ENCODE measurements at regions not wholly inside any gene's neighbourhood (a gene's known extent, or its start where the extent isn't known, plus 50 kb on each side); places are given as distances from the start of the nearest gene placed in this dataset.
"Not testable (repeated sequence)": the region's sequence is repeated elsewhere in the genome, so short reads cannot be mapped to it uniquely, and the experiment has no call there.

DNA sequence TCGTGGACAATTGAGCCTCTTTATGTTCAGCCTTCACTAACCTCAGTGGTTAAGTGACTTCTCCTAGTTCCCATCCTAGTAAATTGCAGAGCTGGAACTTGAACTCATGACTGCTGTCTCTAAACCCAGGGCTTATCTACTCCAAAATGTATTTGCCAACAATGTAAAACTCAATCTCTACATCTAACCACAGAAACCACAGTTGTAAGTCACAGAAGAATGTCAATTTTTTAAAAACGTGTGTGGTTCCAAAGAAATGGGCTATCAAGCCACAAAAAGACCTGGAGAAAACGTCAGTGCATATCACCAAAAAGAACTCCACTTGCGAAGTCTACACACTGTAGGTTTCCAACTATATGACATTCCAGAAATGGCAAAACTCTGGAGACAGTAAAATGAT, 172.6 kb upstream of the HMCN1 start:
- no peak for DNase-seq
- intact Hi-C loops (cut with DNase I): no loop called here
- ATAC-seq (ENCODE audit: poor library complexity): no peak

DNA sequence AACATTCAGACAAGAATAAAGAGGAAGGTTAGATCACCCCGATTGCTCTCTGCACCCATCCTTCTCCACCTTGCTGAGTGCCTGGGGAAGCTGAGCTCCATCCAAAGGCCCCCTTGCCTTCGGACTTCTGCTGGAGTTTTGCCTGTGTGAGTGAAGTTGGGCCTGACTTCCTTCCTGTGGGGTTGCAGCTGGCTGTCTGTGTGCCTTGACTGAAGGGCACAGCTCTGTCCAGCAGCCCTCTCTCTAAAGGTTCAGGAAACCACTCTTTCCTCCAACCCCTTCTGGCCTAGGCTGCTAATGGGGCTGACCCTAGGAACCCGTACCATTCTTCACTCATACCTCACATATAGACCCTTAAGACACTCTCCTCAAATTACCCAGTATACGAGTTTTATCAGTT, 173.4 kb upstream of the HMCN1 start:
- ATAC-seq (ENCODE audit: poor library complexity) (peak; percentile 51), DNase-seq (peak; percentile 37)
- intact Hi-C loops (cut with DNase I): no loop called here

DNA sequence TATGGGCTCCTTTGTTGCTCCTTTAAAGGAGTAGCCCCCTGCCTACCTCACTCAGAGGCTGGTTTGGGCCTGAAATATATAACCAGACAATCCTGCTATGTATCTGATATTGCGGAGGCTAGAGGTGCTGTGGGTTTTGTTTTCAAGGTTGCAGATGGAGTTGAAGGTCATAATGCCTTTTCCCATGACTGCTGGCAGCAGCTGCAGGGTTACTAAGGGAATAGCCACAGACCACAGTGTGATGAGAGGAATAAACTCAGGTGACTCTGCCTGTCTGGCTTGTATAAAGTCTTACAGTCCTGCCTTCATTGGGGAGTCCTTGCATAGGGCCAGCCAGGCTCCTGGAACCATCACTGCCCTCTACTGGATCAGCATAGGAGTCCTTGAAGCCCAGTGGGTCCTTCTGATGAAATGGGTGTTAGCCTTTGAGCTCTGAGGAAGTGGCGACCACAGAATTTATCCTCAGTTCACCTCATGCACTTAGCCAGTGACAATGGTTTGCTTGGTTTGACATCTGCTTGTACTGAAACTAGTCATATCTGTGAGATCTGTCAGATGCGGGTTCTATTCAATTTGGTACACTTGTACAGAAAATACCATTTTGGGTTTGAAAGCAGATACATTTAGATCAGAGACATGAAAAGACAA, 174.4 kb upstream of the HMCN1 start:
- ATAC-seq (ENCODE audit: poor library complexity) (peak; percentile 88), DNase-seq (peak; percentile 42)
- intact Hi-C loops (cut with DNase I): no loop called here

DNA sequence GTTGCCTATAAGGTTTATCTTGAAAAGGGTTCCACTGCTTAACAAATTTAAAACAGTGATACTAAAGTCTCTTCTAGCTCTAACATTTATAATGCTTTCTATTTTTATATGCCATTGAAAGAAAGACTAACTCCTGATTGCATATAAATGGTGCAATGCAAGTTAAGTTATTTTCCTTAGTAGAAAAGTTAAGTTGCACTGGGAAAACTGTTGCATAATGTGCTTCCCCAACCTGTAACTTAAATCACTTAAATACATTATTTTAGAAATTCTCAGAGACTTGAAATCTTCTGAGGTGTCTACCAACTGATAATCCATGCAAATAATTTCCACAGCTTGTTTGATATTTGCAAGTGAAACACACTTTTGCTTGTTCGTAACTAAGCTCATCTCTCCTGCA, 175.0 kb upstream of the HMCN1 start:
- no peak for DNase-seq
- no peak for ATAC-seq (ENCODE audit: poor library complexity)
- intact Hi-C loops (cut with DNase I): no loop called here

DNA sequence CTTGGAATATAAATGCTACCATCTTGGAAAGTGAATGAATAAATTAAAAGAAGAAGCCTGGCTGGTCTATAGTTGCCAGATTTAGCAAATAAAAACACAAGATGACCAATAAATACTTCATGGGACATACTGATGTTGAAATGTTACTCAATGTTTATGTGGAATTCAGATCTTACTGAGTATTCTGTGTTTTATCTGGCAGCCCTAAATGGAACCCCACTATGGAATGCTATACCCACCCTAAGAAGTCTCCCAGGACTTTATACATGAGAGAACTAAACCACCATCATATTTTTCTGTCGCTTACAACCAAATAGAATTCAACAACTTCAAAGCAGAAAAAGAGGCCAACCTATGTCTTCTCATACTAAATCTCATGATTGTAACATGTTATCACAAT, 177.6 kb upstream of the HMCN1 start:
- DNase-seq (no peak), ATAC-seq (ENCODE audit: poor library complexity) (no peak)
- intact Hi-C loops (cut with DNase I): no loop called here

DNA sequence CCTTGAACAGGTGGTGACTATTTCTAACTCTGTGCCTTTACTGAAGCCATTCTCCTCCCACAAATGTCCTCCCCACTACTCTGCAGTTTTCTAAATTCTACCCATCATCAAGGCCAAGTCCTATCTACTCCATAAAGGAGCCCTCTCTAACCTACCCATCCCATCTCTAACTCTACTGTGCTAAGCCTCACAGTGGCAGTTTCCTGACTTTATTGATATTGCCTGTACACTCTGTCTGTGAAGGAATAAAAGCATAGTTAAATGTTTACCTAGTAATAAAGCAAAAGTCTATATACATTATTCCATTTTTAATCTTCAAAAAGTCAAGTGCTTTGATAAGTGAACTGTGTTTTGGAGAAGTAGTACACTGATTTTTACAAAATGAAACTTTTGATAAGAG, 178.4 kb upstream of the HMCN1 start:
- DNase-seq (no peak), ATAC-seq (ENCODE audit: poor library complexity) (no peak)
- intact Hi-C loops (cut with DNase I): no loop called here

DNA sequence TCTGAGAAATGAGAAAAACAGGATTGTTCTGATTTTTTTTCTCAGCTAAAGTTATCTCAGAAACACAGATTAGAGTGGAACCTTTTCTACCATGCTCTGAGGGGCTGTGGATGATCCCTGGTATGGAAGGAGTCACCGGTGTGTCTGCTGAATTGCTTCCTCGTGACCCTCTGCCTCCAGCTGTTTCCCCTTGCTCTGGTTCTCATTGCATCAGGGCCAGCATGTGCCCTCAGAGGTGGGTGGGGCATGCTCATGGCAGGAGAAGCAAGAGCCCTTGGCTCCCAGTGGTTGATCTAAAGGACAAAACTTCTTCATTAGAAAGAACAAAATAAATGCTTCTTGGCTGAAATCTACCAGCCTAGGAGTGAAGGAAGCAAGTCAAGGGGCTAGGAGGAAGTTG, 183.2 kb upstream of the HMCN1 start:
- intact Hi-C loops (cut with DNase I): no loop called here

DNA sequence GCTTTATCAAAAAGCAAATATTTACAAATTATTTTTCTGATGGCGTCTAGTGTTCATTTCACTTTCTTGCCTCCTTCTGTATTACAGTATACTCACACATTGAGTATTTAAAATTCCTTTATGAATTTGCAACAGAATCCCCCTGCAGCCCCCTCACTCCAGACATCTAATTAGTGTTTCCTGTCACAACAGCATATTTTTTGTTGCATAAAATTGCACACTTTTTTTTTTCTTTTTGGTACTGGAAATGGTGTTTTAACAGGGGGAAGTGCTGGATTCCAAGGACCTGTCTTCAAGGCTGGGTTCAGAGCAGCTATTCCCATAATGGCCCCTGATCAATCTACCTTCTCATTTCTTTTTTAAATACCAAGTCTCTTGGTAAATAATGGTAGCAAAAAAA, 184.3 kb upstream of the HMCN1 start:
- no peak for ATAC-seq (ENCODE audit: poor library complexity)
- no peak for DNase-seq
- intact Hi-C loops (cut with DNase I): no loop called here

More for the DNA sequence above, 183.2 kb upstream of the HMCN1 start:
- DNase-seq (peak; percentile 39), ATAC-seq (ENCODE audit: poor library complexity) (peak; percentile 39)

DNA sequence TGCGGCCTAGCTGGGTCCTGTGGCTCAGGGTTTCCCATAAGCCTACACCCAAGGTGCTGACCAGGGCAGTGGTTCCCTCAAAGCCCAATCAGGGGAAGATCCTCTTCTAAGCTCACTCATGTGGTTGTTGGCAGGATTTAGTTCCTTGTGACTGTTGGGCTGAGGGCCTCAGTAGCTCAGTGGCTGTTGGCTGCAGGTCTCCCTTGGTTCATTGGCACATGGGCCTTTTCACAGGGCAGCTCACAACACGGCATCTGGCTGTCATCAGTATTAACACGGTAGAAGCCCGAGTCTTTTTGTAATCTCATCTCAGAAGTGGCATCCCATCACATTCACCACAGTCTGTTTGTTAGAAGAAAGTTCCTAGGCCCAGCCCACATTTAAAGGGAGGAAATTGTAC, 188.2 kb upstream of the HMCN1 start:
- intact Hi-C loops (cut with DNase I): no loop called here
- ATAC-seq (ENCODE audit: poor library complexity): no peak
- DNase-seq: no peak

DNA sequence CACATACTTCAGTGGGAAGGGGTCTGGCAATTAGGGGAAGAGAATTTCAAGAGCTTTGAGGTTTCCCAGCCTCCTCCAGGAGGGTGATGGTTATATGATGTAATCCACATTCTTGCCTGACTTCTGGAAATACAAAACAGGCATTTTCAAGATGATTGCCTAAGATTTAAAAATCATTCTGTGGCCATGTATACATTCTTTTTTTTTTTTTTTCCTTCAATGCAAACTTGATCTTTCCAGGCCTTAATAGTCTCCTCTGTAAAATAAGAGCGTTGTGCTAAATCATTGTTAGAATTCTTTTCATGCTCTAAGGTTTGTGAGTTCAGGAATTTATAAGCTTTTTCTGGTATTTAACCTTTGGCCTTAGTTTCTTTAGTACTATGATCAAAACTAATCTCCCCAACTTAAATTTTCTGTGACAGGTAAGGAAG, 192.3 kb upstream of the HMCN1 start:
- DNase-seq (no peak), ATAC-seq (ENCODE audit: poor library complexity) (no peak)
- intact Hi-C loops (cut with DNase I): no loop called here

DNA sequence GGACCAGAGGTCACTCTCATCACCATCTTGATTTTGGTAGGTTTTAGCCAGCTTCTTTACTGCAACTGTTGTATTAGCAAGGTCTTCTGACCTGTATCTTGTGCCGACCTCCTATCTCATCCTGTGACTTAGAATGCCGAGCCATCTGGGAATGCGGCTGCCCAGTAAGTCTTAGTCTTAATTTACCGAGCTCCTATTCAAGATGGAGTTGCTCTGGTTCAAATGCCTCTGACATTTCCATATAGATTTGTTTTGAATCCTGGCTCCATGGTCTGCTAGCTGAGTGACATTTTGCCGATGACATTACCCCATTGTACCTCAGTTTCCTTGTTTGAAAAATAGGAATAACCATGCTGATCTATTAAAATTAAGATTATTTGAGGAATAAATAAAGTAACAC, 193.9 kb upstream of the HMCN1 start:
- DNase-seq: no peak
- intact Hi-C loops (cut with DNase I): no loop called here
- ATAC-seq (ENCODE audit: poor library complexity): no peak

DNA sequence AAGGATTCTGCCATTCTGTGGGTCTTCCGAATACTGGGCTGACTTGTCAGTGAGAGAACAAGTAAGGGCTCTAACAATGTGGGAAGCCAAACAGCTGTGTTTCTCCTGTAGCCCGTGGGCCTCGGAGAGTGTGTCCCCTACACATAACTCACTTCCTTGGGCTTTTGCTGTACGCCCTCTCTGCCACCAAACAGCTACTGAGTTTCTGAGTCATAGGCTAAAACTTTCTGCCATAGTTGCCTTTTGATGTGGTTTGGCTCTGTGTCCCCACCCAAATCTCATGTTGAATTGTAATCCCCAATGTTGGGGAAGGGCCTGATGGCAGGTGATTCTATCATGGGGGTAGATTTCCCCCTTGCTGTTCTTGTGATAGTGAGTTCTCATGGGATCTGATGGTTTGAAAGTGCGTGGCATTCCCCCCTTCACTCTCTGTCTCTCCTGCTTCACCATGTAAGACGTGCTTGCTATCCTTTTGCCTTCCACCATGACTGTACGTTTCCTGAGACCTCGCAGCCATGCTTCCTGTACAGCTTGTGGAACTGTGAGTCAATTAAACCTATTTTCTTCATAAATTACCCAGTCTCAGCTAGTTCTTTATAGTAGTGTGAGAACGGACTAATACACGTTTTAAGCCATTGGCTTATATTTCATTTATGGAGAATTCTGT, 194.8 kb upstream of the HMCN1 start:
- intact Hi-C loops (cut with DNase I): no loop called here

DNA sequence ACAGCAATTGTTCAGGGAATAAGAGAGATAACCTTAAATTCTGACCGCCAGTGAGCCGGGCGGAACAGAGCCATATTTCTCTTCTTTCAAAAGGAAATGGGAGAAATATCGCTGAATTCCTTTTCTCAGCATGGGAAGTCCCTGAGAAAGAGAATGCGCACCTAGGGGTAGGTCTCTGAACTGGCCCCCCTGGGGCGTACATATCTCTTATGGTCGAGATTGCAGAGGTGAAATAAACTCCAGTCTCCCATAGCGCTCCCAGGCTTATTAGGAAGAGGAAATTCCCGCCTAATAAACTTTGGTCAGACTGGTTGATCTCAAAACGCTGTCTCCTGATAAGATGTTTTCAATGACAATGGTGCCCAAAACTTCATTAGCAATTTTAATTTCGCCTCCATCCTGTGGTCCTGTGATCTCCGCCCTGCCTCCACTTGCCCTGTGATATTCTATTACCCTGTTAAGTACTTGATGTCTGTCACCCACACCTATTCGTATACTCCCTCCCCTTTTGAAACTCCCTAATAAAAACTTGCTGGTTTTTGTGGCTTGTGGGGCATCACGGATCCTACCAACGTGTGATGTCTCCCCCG, 195.8 kb upstream of the HMCN1 start:
- intact Hi-C loops (cut with DNase I); DNase-seq; ATAC-seq (ENCODE audit: poor library complexity): not testable (repeated sequence)

More for the DNA sequence above, 194.8 kb upstream of the HMCN1 start:
- ATAC-seq (ENCODE audit: poor library complexity): no peak
- no peak for DNase-seq

DNA sequence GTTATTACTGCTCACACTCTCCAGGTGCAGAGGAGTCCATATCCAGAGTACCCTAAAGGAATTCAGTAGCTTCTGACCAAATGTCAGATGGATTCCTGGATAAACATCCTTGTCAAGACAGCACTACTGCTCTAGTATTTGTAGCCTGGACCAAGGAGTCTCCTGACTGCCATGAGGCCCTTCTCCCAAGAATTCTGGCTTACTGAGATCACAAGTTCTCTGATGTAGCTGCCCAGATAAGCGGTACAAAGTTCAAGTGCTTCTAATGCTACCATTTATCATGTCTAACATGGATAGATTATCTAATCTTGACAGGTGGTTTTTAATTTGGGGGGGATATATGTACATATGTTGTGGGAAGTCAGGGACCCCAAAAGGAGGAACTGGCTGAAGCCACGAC, 196.6 kb upstream of the HMCN1 start:
- intact Hi-C loops (cut with DNase I): no loop called here
- no peak for DNase-seq
- no peak for ATAC-seq (ENCODE audit: poor library complexity)

DNA sequence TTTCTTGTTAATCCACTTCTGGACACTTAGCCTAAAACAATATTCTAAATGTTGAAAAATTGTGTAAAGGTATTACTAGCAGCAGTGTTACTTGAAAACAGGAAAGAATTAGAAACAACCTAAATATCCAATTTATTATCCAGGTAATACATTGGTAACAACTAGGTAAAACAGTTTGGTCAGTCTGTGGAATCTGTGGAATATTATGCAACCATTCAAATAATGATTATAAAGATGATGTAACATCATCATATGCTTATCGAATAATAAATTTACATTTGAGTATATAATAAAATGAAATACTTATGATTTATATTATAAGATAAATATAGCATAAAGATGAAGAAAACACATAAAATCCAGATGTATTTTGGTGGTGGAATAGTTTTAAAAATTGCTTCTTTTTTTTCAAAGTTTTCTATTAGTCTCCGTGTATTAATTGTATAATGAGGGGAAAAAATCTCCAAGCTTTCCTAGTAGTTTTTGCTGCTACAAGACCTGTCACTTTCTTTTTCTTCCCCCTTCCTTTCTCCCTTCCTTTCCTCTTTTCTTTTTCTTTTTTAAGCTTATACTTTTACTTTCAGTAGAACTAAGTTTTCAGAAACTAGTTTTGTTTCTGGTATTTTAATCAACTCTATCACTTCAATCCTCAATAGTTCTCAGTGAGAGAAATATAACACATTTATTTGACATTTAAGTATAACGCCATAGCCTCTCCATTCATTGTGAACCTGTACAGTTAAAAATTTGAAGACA, 197.8 kb upstream of the HMCN1 start:
- no peak for DNase-seq
- intact Hi-C loops (cut with DNase I): no loop called here
- ATAC-seq (ENCODE audit: poor library complexity): no peak

DNA sequence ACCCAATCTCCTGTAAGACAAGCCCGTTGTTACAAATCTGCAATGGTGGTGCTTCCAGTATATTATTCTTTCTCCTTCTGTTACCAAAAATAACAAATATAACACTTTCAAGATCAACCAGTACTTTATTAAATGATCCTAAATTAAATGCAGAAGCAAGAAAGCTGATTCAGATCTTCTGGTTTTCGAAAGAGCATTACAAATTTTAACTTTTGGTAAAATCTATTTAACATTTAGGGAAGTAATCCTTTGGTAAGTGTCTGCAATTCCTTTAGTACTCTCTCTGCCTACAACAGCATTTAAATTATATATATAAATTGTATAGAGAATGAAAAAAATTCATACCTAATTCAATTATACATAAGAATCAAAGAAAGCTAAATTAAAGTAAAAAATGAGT, 198.6 kb upstream of the HMCN1 start:
- ATAC-seq (ENCODE audit: poor library complexity) (no peak), DNase-seq (no peak)
- intact Hi-C loops (cut with DNase I): no loop called here

DNA sequence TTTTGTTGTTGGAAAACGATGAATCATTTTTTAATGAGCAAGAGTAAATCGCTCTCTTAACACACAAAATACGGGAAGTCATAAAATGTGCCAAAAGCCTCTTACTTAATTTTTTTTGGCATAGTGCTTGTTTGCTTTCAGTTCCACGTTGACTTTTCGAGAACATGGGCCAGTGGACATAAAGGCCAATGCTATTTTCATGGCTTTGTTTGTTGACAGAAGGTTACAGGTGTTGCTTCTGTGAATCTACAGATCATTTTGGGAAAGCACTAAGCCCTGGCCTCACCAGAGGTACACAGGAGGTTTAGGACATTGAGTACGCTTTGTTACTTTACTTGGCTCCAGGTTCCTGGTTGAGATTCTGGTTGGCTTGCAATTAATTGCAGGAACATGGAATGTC, 199.4 kb upstream of the HMCN1 start:
- DNase-seq (no peak), ATAC-seq (ENCODE audit: poor library complexity) (peak; percentile 74)
- intact Hi-C loops (cut with DNase I): no loop called here

DNA sequence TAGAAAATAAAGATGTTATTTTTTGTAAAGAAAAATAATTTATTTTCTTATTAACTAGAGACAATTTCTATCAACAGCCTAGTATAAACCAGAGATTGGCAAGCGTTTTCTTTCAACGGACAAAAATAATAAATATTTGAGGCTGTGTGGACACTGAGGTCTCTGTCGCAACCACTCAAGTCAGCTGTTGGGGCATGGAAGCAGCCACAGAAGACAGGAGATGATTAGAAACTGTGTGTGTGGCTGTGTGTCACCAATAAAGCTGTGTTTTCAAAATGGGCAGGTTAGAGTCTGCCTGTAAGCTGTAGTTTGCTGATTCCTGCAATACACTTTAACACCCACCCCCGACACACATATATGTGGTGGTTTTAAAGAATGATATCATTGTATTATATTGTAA, 200.6 kb upstream of the HMCN1 start:
- peak; percentile 68 for ATAC-seq (ENCODE audit: poor library complexity)
- peak; percentile 46 for DNase-seq

DNA sequence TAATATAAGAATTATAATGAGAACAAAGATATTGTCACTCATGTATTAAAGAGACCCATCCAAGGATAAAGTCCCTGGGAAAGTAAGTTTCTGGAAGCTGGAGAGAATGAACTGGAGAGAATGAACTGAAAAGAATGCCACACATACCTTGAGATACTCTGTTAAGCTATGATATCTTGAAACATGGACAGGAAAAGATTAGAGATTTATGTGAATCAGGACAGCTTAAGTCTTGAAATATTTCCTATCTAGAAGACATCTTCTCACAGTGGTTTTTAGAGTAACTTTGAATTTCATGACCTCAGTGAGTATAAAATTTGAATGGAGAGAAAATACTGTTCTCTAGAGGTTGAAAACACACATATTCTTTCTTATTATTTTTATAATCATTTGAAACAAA, 201.3 kb upstream of the HMCN1 start:
- no peak for DNase-seq
- ATAC-seq (ENCODE audit: poor library complexity): no peak
- intact Hi-C loops (cut with DNase I): no loop called here

More for the DNA sequence above, 200.6 kb upstream of the HMCN1 start:
- intact Hi-C loops (cut with DNase I): no loop called here

DNA sequence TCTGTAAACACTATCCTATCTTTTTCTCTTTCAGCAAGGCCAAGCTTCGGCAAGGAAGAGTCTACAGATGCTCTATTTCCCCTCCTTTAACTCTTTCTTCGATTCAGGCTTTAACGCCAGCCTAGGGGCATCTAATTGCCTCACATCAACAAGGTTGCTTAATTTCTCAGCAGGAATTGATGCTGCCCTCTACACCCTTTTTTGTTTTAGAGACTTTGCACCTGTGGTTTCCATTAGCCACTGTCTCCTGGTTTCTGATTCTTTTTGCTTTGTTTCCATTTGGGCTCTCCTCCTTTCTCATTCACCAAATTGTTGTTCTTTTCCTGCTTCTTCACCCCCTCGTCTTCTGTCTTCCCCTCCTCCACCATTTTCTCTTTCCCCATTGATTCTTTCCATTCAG, 202.4 kb upstream of the HMCN1 start:
- intact Hi-C loops (cut with DNase I): no loop called here
- no peak for ATAC-seq (ENCODE audit: poor library complexity)
- no peak for DNase-seq
